CD4-positive, alpha-beta T cell (primary cell): ENCODE measurements at regions not wholly inside any gene's neighbourhood (a gene's known extent, or its start where the extent isn't known, plus 50 kb on each side); places are given as distances from the start of the nearest gene placed in this dataset.

Source experiments
- ATAC-seq: fragments of 200-7000 bp; cut with Tn5 transposase; one replicate; pipeline ENCODE4 v1.10.0; 2022; ENCODE audit warnings: mild to moderate bottlenecking; ENCODE audit not compliant: poor library complexity
- CTCF ChIA-PET: fragments of 350-600 bp; sonication (Branson Sonifier 250); formaldehyde crosslinking; loops from one replicate; lab custom pipeline; 2021; ENCODE audit warnings: antibody characterized with exemption, inconsistent platforms; lab: Charles Lee
- POLR2A ChIA-PET: fragments of 350-600 bp; sonication (Branson Sonifier 250); formaldehyde crosslinking; loops from one replicate; lab custom pipeline; 2021; ENCODE audit warnings: antibody characterized with exemption, inconsistent platforms; lab: Charles Lee
- DNase-seq, 14 experiments: peaks; one replicate each; pipeline ENCODE4 v3.0.0-alpha.2; 2013 to 2020; ENCODE audit warnings: mixed read lengths in 2 of 14
- H3K27ac ChIP-seq, 2 donors: one replicate each; pipeline versions ENCODE4 v1.5.1 to v1.7.0; 2013; ENCODE audit warnings: low read length in 2 of 2, low read depth in 1 of 2, mild to moderate bottlenecking in 1 of 2
- H3K27me3 ChIP-seq, 2 experiments: 1 replicate in 1 of 2; 2 replicates in 1 of 2; pipeline versions ENCODE4 v1.6.1 to v1.7.0; 2013; ENCODE audit warnings: low read length in 2 of 2, control low read depth in 1 of 2, mild to moderate bottlenecking in 1 of 2, moderate library complexity in 1 of 2; ENCODE audit not compliant: insufficient read depth in 2 of 2, control insufficient read depth in 1 of 2
- H3K36me3 ChIP-seq: one replicate; pipeline ENCODE4 v1.6.1; 2013; ENCODE audit warnings: low read length, control low read depth; ENCODE audit not compliant: insufficient read depth
- H3K4me1 ChIP-seq: one replicate; pipeline ENCODE4 v1.6.1; 2013; ENCODE audit warnings: low read length, control low read depth; ENCODE audit not compliant: insufficient read depth
- H3K4me3 ChIP-seq: one replicate; pipeline ENCODE4 v1.5.1; 2013; ENCODE audit warnings: mild to moderate bottlenecking, low read length, moderate library complexity
- H3K9me3 ChIP-seq, 2 experiments: 1 replicate in 1 of 2; 2 replicates in 1 of 2; pipeline versions ENCODE4 v1.6.1 to v1.7.0; 2013; ENCODE audit warnings: low read length in 2 of 2, mild to moderate bottlenecking in 2 of 2, control low read depth in 1 of 2, moderate library complexity in 1 of 2; ENCODE audit not compliant: control insufficient read depth in 1 of 2, insufficient read depth in 1 of 2
- H3K27ac Mint-ChIP-seq: one replicate; pipeline ENCODE4 v1.8.0; 2020; ENCODE audit warnings: mixed read lengths
- H3K27me3 Mint-ChIP-seq: one replicate; pipeline ENCODE4 v1.8.0; 2021; ENCODE audit warnings: mixed read lengths
- H3K36me3 Mint-ChIP-seq: one replicate; pipeline ENCODE4 v1.8.0; 2021; ENCODE audit warnings: low read depth, mixed read lengths
- H3K4me1 Mint-ChIP-seq: one replicate; pipeline ENCODE4 v1.8.0; 2021; ENCODE audit warnings: low read depth, mixed read lengths
- H3K4me3 Mint-ChIP-seq: one replicate; pipeline ENCODE4 v1.8.0; 2020; ENCODE audit warnings: mild to moderate bottlenecking, mixed read lengths
- H3K9me3 Mint-ChIP-seq: one replicate; pipeline ENCODE4 v1.8.0; 2020; ENCODE audit warnings: mixed read lengths
- CTCF ChIP-seq: fragments of 200-600 bp; IDR thresholded peaks from one replicate; pipeline ENCODE4 v1.8.0; 2022; ENCODE audit warnings: antibody characterized with exemption, mild to moderate bottlenecking
- intact Hi-C, 2 experiments: fragments of 100-400 bp; cut with DNase I in 1 of 2; cut with micrococcal nuclease in 1 of 2; formaldehyde crosslinking; loops; one replicate each; pipeline versions ENCODE4 v1.15.1 to v1.9.0; 2023 to 2025; cut with DNase I, micrococcal nuclease

GRCh38 chr18:63067939-63068338 lies 251.6 kb downstream of the BCL2 start:
- H3K4me3 Mint-ChIP-seq: no peak overlapping the region

GRCh38 chr18:63065172-63065571 lies 254.4 kb downstream of the BCL2 start:
- Histone ChIP-seq H3K4me1 (no peaks in the 10 kb centered on the region), H3K36me3 (no peaks in the 10 kb centered on the region), H3K27ac (no peak overlapping the region), H3K4me3 (no peak overlapping the region), H3K9me3 (no peaks in the 10 kb centered on the region), H3K27me3 (no peaks in the 10 kb centered on the region)
- CTCF ChIA-PET: no interaction called here
- Mint-ChIP-seq H3K4me1 (no peaks in the 10 kb centered on the region), H3K27ac (no peak overlapping the region), H3K4me3 (no peak overlapping the region), H3K9me3 (no peaks in the 10 kb centered on the region), H3K27me3 (no peaks in the 10 kb centered on the region), H3K36me3 (no peaks in the 10 kb centered on the region)
- ATAC-seq (no peak), DNase-seq (no peak)
- no peak for TF ChIP-seq CTCF
- intact Hi-C loops: no loop called here
- POLR2A ChIA-PET: no interaction called here

More at GRCh38 chr18:63067939-63068338, 251.6 kb downstream of the BCL2 start:
- ATAC-seq: no peak
- Histone ChIP-seq H3K9me3 (no peaks in the 10 kb centered on the region), H3K27me3 (no peaks in the 10 kb centered on the region), H3K27ac (no peak overlapping the region), H3K4me1 (no peaks in the 10 kb centered on the region), H3K4me3 (no peak overlapping the region), H3K36me3 (no peaks in the 10 kb centered on the region)
- H3K27me3 Mint-ChIP-seq: no peaks in the 10 kb centered on the region
- POLR2A ChIA-PET: no interaction called here
- H3K4me1 Mint-ChIP-seq: no peaks in the 10 kb centered on the region
- no peaks in the 10 kb centered on the region for H3K9me3 Mint-ChIP-seq
- CTCF ChIA-PET: no interaction called here
- H3K27ac Mint-ChIP-seq: no peak overlapping the region
- TF ChIP-seq CTCF: no peak
- H3K36me3 Mint-ChIP-seq: no peaks in the 10 kb centered on the region
- peak in 1 of 14 experiments; percentile 15 for DNase-seq
- intact Hi-C loops: no loop called here

GRCh38 chr18:63063171-63063570 lies 256.4 kb downstream of the BCL2 start:
- no peak for DNase-seq
- H3K27ac Mint-ChIP-seq: no peak overlapping the region
- CTCF ChIA-PET: no interaction called here

More at GRCh38 chr18:63063171-63063570, 256.4 kb downstream of the BCL2 start:
- ATAC-seq: no peak
- Histone ChIP-seq H3K9me3 (no peaks in the 10 kb centered on the region), H3K36me3 (no peaks in the 10 kb centered on the region), H3K27ac (no peak overlapping the region), H3K27me3 (no peaks in the 10 kb centered on the region), H3K4me1 (no peaks in the 10 kb centered on the region), H3K4me3 (no peak overlapping the region)
- POLR2A ChIA-PET: no interaction called here
- no peak for TF ChIP-seq CTCF
- Mint-ChIP-seq H3K27me3 (no peaks in the 10 kb centered on the region), H3K4me3 (no peak overlapping the region), H3K9me3 (no peaks in the 10 kb centered on the region), H3K4me1 (no peaks in the 10 kb centered on the region), H3K36me3 (no peaks in the 10 kb centered on the region)
- intact Hi-C loops: no loop called here
